Uterus (tissue), 3 donors: ENCODE measurements at regions not wholly inside any gene's neighbourhood (a gene's known extent, or its start where the extent isn't known, plus 50 kb on each side); places are given as distances from the start of the nearest gene placed in this dataset.

ENCODE experiments used
- DNase-seq, 2 donors: peaks; one replicate each; pipeline ENCODE4 v3.0.0-alpha.2; 2019 to 2020
- H3K27ac ChIP-seq, 2 donors: fragments of 200-600 bp; sonication (generic); 1 replicate in 1 of 2; 2 replicates in 1 of 2; pipeline ENCODE4 v1.5.1; 2016 to 2018
- H3K27me3 ChIP-seq, 2 donors: fragments of 200-600 bp; sonication (generic); one replicate each; pipeline ENCODE4 v1.5.1; 2018 to 2019; ENCODE audit warnings: control low read depth in 1 of 2
- H3K36me3 ChIP-seq, 2 donors: fragments of 200-600 bp; sonication (generic); one replicate each; pipeline ENCODE4 v1.5.1; 2019; ENCODE audit warnings: control low read depth in 1 of 2
- H3K4me1 ChIP-seq, 2 donors: fragments of 200-600 bp; sonication (generic); one replicate each; pipeline ENCODE4 v1.5.1; 2018 to 2019; ENCODE audit warnings: control low read depth in 1 of 2
- H3K4me3 ChIP-seq, 2 donors: fragments of 200-600 bp; sonication (generic); 1 replicate in 1 of 2; 2 replicates in 1 of 2; pipeline ENCODE4 v1.5.1; 2018 to 2019; ENCODE audit warnings: mild to moderate bottlenecking in 1 of 2
- H3K9me3 ChIP-seq, 2 donors: fragments of 200-600 bp; sonication (generic); one replicate each; pipeline ENCODE4 v1.5.1; 2019; ENCODE audit warnings: control low read depth in 1 of 2
- CTCF ChIP-seq, 4 experiments: fragments of 200-600 bp in 2 of 4; fragments of 450-650 bp in 2 of 4; sonication (generic) in 2 of 4; IDR thresholded peaks; one replicate each; pipeline ENCODE4 v1.5.1; 2016 to 2019; ENCODE audit warnings: antibody characterized with exemption in 4 of 4, mild to moderate bottlenecking in 2 of 4, moderate library complexity in 1 of 4
- POLR2A ChIP-seq, 2 donors: fragments of 450-650 bp; IDR thresholded peaks; one replicate each; pipeline ENCODE4 v1.6.1; 2016; ENCODE audit warnings: antibody characterized with exemption in 2 of 2, mild to moderate bottlenecking in 1 of 2, moderate library complexity in 1 of 2
- intact Hi-C: fragments of 100-400 bp; cut with DNase I; formaldehyde crosslinking; loops from one replicate; pipeline ENCODE4 v1.15.1; 2023; ENCODE audit warnings: low total_unique reads
- donor health status: DM: yes; HTN: yes; CAD: no.

GRCh38 chr6:63444768-63445167, 125.0 kb upstream of the LGSN start:
- intact Hi-C loops: no loop called here
- Histone ChIP-seq H3K27me3 (no peaks in the 10 kb centered on the region), H3K4me1 (no peaks in the 10 kb centered on the region), H3K9me3 (no peaks in the 10 kb centered on the region), H3K4me3 (no peak overlapping the region), H3K36me3 (no peaks in the 10 kb centered on the region), H3K27ac (no peak overlapping the region)
- no peak for DNase-seq
- TF ChIP-seq CTCF (IDR thresholded peaks at IDR 0.05) (no peak), POLR2A (IDR thresholded peaks at IDR 0.05) (no peak)

GRCh38 chr6:63446405-63446804, 125.9 kb upstream of the LOC128125822 start:
- H3K4me1 ChIP-seq: no peaks in the 10 kb centered on the region
- no peak for DNase-seq
- no peak overlapping the region for H3K4me3 ChIP-seq
- intact Hi-C loops: no loop called here
- no peaks in the 10 kb centered on the region for H3K36me3 ChIP-seq
- no peaks in the 10 kb centered on the region for H3K27me3 ChIP-seq
- TF ChIP-seq POLR2A (IDR thresholded peaks at IDR 0.05) (no peak), CTCF (IDR thresholded peaks at IDR 0.05) (no peak)
- no peaks in the 10 kb centered on the region for H3K9me3 ChIP-seq
- H3K27ac ChIP-seq: no peak overlapping the region

GRCh38 chr6:63447134-63447533, 125.1 kb upstream of the LOC128125822 start:
- intact Hi-C loops: no loop called here
- H3K9me3 ChIP-seq: no peaks in the 10 kb centered on the region
- no peaks in the 10 kb centered on the region for H3K36me3 ChIP-seq
- no peaks in the 10 kb centered on the region for H3K27me3 ChIP-seq
- DNase-seq: no peak
- no peak overlapping the region for H3K4me3 ChIP-seq
- TF ChIP-seq POLR2A (IDR thresholded peaks at IDR 0.05): no peak
- TF ChIP-seq CTCF (IDR thresholded peaks at IDR 0.05): no peak
- no peaks in the 10 kb centered on the region for H3K4me1 ChIP-seq
- no peak overlapping the region for H3K27ac ChIP-seq

GRCh38 chr6:63448229-63448628, 124.1 kb upstream of the LOC128125822 start:
- no peak for DNase-seq
- no peaks in the 10 kb centered on the region for H3K36me3 ChIP-seq
- no peak for TF ChIP-seq POLR2A (IDR thresholded peaks at IDR 0.05)
- TF ChIP-seq CTCF (IDR thresholded peaks at IDR 0.05): no peak
- H3K4me1 ChIP-seq: no peaks in the 10 kb centered on the region
- H3K27me3 ChIP-seq: no peaks in the 10 kb centered on the region
- H3K4me3 ChIP-seq: no peak overlapping the region
- H3K9me3 ChIP-seq: no peaks in the 10 kb centered on the region
- intact Hi-C loops: no loop called here
- H3K27ac ChIP-seq: no peak overlapping the region

GRCh38 chr6:63449714-63450113, 122.6 kb upstream of the LOC128125822 start:
- no peak for DNase-seq
- no peak overlapping the region for H3K27ac ChIP-seq
- TF ChIP-seq POLR2A (IDR thresholded peaks at IDR 0.05): no peak
- no peak for TF ChIP-seq CTCF (IDR thresholded peaks at IDR 0.05)
- H3K36me3 ChIP-seq: no peaks in the 10 kb centered on the region
- intact Hi-C loops: no loop called here
- no peaks in the 10 kb centered on the region for H3K4me1 ChIP-seq
- H3K9me3 ChIP-seq: no peaks in the 10 kb centered on the region
- H3K4me3 ChIP-seq: no peak overlapping the region
- H3K27me3 ChIP-seq: no peaks in the 10 kb centered on the region
